Retina (tissue), 1 donor: ENCODE measurements at regions not wholly inside any gene's neighbourhood (a gene's known extent, or its start where the extent isn't known, plus 50 kb on each side); places are given as distances from the start of the nearest gene placed in this dataset.

ENCODE experiments used
- DNase-seq: peaks from one replicate; pipeline ENCODE4 v3.0.0-alpha.2; 2016

- DNase-seq: no peak
Observed at GRCh38 chr3:168497741-168498140, 402.0 kb upstream of the GOLIM4 start.

DNA sequence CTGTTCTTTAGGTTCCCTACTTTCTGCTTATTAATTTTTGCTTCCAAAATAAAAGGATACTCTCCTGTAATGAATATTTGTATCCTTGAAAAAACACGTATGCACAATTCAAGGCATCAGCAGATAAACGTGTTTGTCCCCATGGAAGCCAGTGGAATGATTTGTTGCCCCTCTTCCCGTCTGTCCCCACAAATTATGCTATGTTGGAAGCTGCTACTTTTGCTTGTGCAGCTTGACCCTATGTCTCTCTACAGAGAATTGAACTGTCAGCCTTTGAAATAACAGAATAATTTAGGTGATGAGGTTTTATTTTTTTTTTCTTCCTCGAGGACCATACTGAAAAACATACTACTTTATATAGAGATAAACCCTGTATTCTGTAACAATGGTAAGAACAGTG is 401.5 kb upstream of the GOLIM4 start:
- DNase-seq: no peak

DNA sequence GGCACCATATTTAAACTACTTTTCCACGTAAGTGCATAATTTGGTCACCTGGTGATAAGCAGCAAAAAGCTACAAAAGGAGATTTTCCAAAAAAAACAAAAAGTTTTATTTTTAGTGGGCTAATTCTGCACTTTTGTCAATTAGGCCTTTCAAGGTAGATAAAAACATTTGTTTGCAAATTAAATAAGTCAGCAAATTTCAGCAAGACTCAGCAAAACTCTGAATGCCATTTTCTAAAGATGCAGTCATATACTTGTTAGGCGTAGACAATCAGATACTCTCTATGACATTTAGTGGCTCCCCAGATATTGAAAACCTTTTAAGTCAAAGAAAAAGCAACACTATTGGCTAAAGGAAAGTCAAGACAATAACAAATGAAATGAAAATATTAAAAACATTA is 400.2 kb upstream of the GOLIM4 start:
- no peak for DNase-seq

DNA sequence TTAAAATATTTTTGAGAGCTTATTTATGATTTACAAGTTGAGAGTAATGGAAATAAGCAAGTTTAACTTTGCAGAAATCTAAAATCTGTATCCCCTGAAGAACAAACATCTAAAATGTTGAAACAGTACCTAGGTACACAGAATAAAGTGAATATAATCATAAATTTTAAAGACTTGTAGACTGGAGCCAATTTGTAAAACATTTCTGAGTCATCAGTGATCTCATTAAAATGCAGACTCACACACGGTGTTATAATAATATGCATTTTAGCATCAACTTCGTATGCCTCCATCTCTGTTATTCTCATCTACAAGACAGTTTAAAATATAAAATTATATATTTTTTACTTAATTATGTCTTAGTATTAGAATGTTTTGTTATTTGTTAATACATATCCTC is 399.5 kb upstream of the GOLIM4 start:
- DNase-seq: no peak

- DNase-seq: no peak
Observed at GRCh38 chr3:168493412-168494205, 397.9 kb upstream of the GOLIM4 start.

DNA sequence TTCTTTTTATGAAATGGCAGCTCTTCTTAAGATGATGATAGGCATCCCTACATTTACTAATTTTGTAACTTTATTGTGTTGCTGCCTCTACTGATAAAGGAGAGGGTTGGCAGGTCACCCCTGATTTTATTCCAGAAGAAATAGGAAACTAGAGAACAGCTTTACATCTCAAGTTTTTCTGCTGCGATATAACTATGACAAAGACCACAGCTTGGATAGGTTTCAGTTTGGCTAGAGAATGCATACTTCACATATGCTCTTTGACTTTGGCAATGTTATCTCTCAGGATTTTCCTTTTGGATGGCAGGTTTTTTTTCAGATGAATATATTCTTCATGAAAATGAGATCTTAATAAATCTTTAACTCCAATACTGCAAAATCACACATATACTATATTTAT is 395.3 kb upstream of the GOLIM4 start:
- DNase-seq: no peak

DNA sequence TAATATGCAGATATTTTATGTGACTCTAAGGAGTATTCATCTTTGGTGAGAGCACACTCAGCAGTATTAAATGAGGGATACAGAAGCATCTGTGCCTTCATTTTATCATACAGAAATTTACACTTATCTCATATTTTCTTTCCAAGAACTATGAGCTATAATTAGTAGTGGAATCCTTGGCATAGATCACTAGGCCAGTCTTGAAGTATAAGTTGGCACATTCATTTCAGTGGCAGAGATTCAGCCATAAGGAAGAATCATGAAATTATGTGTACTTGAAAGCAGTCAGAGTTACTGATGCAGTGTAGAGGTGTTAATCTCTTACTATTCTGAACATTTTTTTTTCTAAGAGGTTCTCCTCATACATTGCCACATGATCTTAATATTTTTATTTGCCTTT is 393.6 kb upstream of the GOLIM4 start:
- no peak for DNase-seq

DNA sequence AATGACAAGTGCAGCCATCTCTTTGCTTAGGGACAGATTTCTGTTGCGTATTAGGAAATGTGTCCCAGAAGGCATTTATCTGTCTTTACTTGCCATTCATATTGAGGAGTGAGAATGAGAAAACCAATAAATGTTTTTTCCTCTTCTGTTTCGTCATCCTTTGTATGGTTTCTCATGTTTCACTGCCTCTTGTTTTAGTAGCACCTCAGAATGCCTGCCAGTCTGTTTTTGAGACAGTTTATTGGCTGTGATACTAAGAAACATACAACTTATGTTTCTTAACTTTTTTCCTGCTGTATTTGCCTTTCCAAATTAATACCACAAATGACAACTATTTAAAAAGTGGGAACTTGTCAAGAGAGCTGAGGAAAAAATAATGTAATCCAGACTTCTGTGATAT is 390.2 kb upstream of the GOLIM4 start:
- DNase-seq: no peak

- DNase-seq: peak; percentile 55
Observed at GRCh38 chr3:168476360-168476980, 380.7 kb upstream of the GOLIM4 start.

DNA sequence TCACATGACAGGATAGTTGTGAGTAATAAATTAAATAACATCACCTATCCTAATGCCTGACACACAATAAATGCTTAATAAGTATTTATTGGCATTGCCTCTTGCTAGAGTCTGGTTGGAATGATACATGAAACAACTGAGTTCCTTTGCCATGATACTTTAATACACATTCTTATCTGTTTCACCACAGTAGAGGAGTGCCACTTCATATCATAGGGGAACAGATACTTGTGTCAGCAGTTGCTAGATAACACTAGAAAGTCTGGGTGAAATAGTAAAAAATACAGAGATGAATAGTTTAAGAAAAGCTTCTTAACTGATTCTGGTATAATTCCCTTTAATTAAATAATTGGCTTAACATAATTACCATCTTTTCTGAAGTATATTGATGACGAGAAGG is 380.0 kb upstream of the GOLIM4 start:
- DNase-seq: no peak

- DNase-seq: peak; percentile 67
Observed at GRCh38 chr3:168473334-168473890, 377.7 kb upstream of the GOLIM4 start.

GRCh38 chr3:168472783-168473182 is 377.1 kb upstream of the GOLIM4 start:
- DNase-seq: no peak

DNA sequence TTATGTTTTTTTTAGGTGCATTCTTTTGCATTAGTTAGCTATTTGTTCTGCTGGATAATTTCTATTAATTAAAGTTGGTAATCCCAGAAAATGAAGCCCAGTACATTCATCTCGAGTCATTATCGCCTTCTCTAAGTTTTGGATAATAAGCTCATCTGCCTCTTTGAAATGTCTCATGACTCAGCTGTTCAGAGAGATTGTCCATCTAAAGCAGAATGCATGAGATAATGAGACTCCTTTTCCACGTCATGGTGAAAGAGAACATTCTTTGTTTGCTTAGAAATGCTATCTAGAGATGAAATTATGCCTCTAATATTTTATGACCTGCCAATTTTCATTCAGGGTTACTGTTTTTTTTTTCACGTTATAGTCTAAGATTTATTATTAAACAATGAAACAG is 374.7 kb upstream of the GOLIM4 start:
- DNase-seq: no peak

DNA sequence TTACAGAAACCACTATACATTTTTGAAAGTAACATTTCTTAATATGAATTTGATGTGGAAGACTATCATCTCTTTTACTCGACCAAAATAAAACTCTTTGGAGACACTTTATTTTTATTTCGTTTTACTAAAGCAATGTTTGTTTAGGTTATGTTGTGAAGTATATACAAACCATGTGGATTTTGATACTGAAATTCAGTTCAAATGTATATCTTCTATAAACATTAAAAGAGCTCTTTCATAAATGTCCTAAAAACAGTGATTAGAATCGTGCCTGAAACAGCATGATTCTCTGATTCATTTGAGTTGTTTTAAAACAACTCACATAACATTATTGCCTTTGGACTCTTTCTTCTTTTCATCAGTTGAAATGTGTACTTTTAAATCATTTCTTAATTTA is 373.7 kb upstream of the GOLIM4 start:
- no peak for DNase-seq

GRCh38 chr3:168467115-168467714 is 371.5 kb upstream of the GOLIM4 start:
- no peak for DNase-seq

- DNase-seq: no peak
Observed at GRCh38 chr3:168461793-168462192, 366.1 kb upstream of the GOLIM4 start.

- no peak for DNase-seq
Observed at GRCh38 chr3:168459226-168459784, 363.6 kb upstream of the GOLIM4 start.

- no peak for DNase-seq
Observed at GRCh38 chr3:168457954-168458539, 362.3 kb upstream of the GOLIM4 start.

DNA sequence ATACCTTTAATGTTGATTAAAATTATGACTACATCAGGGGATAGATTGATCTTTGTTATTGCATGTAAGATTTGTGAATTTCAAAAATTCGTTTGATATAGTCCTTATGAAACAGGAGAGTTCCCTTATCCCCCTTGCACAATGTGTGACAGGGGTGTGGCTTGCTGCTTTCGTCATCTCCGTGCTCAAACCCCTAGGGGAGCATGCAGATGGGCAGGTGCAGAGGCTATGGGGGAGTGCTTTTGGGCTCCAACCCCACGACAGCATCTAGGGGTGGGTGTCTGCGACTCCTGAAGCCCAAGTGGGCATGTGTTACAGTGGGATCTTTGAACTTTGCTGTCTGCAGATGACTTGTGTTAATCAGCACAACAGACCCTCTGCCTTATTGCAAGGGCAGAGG is 360.1 kb upstream of the GOLIM4 start:
- DNase-seq: no peak

DNA sequence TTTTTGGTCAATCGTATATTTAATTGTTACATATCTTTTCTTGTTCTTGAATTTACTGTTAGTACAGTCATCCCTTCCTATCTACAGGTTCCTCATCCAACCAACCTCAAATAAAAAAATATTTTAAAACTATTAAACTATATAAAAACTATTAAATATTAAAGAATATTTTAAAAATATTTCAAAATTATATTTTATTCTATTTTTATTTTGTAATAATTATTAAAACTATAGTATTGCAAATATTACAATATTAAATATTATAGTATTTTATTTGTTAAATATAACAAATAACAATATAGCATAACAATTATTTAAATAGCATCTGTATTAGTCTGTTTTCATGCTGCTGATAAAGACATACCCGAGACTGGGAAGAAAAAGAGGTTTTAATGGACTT is 357.9 kb upstream of the GOLIM4 start:
- no peak for DNase-seq

GRCh38 chr3:168443965-168444364 is 348.2 kb upstream of the GOLIM4 start:
- no peak for DNase-seq

- no peak for DNase-seq
Observed at GRCh38 chr3:168442502-168442901, 346.8 kb upstream of the GOLIM4 start.

DNA sequence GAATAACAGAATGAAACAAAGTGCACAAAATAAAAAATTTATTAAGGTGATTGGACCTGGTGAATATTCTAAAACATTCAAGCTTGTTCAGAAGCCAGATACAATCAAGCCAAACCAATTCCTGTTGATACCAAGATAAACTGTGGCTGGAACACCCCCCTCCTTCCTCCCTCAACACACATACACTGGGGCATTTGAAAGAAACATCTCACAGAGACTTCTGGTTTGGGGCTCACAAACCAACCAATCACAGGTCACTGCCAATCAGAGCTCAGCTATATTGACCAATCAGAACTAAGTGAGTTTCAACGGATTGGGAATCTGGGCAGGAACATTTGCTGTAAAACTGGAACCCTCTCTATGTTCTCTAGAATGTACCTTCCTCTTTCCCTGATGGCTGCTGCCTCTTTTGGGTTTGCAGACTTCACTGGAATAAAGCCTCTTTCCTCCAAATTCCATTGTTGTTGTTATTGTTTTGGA is 340.6 kb upstream of the GOLIM4 start:
- DNase-seq: no peak
